GM04503 (cell line): ENCODE measurements at regions not wholly inside any gene's neighbourhood (a gene's known extent, or its start where the extent isn't known, plus 50 kb on each side); places are given as distances from the start of the nearest gene placed in this dataset.
"Not testable (repeated sequence)": the region's sequence is repeated elsewhere in the genome, so short reads cannot be mapped to it uniquely, and the experiment has no call there.

Experiments
- DNase-seq: peaks from one replicate; pipeline ENCODE4 v3.0.0-alpha.2; 2012; ENCODE audit warnings: low read depth

- no peak for DNase-seq
Observed at GRCh38 chr3:522888-523287, 326.3 kb downstream of the CHL1 start.

- no peak for DNase-seq
Observed at GRCh38 chr3:525415-525814, 328.9 kb downstream of the CHL1 start.

GRCh38 chr3:535566-536416 lies 339.2 kb downstream of the CHL1 start:
- DNase-seq, result no peak

- DNase-seq, result no peak
Observed at GRCh38 chr3:536417-536813, 339.9 kb downstream of the CHL1 start.

- DNase-seq, result no peak
Observed at GRCh38 chr3:541062-541801, 344.7 kb downstream of the CHL1 start.

- no peak for DNase-seq
Observed at GRCh38 chr3:542021-542420, 345.5 kb downstream of the CHL1 start.

- DNase-seq, result no peak
Observed at GRCh38 chr3:549636-550035, 353.1 kb downstream of the CHL1 start.

GRCh38 chr3:550471-550870 lies 353.9 kb downstream of the CHL1 start:
- DNase-seq, result no peak

- no peak for DNase-seq
Observed at GRCh38 chr3:557972-558371, 361.4 kb downstream of the CHL1 start.

- no peak for DNase-seq
Observed at GRCh38 chr3:567488-568185, 371.1 kb downstream of the CHL1 start.

GRCh38 chr3:579529-579928 lies 383.0 kb downstream of the CHL1 start:
- not testable (repeated sequence) for DNase-seq

GRCh38 chr3:589066-589465 lies 392.5 kb downstream of the CHL1 start:
- not testable (repeated sequence) for DNase-seq

- DNase-seq, result not testable (repeated sequence)
Observed at GRCh38 chr3:597304-597703, 400.7 kb downstream of the CHL1 start.

GRCh38 chr3:597746-598145 lies 401.2 kb downstream of the CHL1 start:
- not testable (repeated sequence) for DNase-seq

GRCh38 chr3:607480-607879 lies 410.9 kb downstream of the CHL1 start:
- DNase-seq, result not testable (repeated sequence)

- DNase-seq, result no peak
Observed at GRCh38 chr3:621714-622113, 425.2 kb downstream of the CHL1 start.

- no peak for DNase-seq
Observed at GRCh38 chr3:622314-622713, 425.8 kb downstream of the CHL1 start.

- no peak for DNase-seq
Observed at GRCh38 chr3:623914-624545, 427.5 kb downstream of the CHL1 start.

- no peak for DNase-seq
Observed at GRCh38 chr3:632571-633170, 436.1 kb downstream of the CHL1 start.

GRCh38 chr3:634511-634910 lies 437.9 kb downstream of the CHL1 start:
- no peak for DNase-seq

- DNase-seq, result no peak
Observed at GRCh38 chr3:635393-635792, 438.8 kb downstream of the CHL1 start.

- DNase-seq, result no peak
Observed at GRCh38 chr3:643376-643775, 446.8 kb downstream of the CHL1 start.
